ENCODE measurements at regions not wholly inside any gene's neighbourhood (a gene's known extent, or its start where the extent isn't known, plus 50 kb on each side); places are given as distances from the start of the nearest gene placed in this dataset.

- peaks cover 28 to 33% of the 10 kb centered on the region in 2 donors for H3K4me1 ChIP-seq (ENCODE audit: control insufficient read depth in 2 of 2, insufficient read depth in 2 of 2, low read length in 2 of 2)
- H3K9ac ChIP-seq (ENCODE audit: low read length) = no peak overlapping the region
- H3K79me2 ChIP-seq (ENCODE audit: control insufficient read depth, insufficient read depth, low read length) = no peaks in the 10 kb centered on the region
- Mint-ChIP-seq H3K9me3 (ENCODE audit: insufficient read depth) (no peaks in the 10 kb centered on the region), H3K27me3 (no peaks in the 10 kb centered on the region), H3K27ac (peak overlapping the region; percentile 27), H3K4me3 (no peak overlapping the region), H3K4me1 (peaks cover 26% of the 10 kb centered on the region)
- TF ChIP-seq EZH2 (IDR thresholded peaks at IDR 0.05; ENCODE audit: borderline replicate concordance, insufficient read depth, low read depth, low read length, poor library complexity, severe bottlenecking) = no peak
- TF ChIP-seq, protein P1, sequence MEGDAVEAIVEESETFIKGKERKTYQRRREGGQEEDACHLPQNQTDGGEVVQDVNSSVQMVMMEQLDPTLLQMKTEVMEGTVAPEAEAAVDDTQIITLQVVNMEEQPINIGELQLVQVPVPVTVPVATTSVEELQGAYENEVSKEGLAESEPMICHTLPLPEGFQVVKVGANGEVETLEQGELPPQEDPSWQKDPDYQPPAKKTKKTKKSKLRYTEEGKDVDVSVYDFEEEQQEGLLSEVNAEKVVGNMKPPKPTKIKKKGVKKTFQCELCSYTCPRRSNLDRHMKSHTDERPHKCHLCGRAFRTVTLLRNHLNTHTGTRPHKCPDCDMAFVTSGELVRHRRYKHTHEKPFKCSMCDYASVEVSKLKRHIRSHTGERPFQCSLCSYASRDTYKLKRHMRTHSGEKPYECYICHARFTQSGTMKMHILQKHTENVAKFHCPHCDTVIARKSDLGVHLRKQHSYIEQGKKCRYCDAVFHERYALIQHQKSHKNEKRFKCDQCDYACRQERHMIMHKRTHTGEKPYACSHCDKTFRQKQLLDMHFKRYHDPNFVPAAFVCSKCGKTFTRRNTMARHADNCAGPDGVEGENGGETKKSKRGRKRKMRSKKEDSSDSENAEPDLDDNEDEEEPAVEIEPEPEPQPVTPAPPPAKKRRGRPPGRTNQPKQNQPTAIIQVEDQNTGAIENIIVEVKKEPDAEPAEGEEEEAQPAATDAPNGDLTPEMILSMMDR (IDR thresholded peaks at IDR 0.05) = no peak
- ATAC-seq (ENCODE audit: low read depth) = no peak
- peak overlapping the region; percentile 35 for H3K4me2 ChIP-seq (replicated peaks; ENCODE audit: low read depth, low read length, poor library complexity, severe bottlenecking)
- no peak overlapping the region for H3K4me3 ChIP-seq (ENCODE audit: control extremely low read depth in 1 of 5, extremely low read depth in 1 of 5, insufficient read depth in 1 of 5, low read depth in 2 of 5, low read length in 4 of 5)
- intact Hi-C loops (cut with micrococcal nuclease) = loop anchor here (2.0 kb wide), 2 partner anchors 17 kb away; no protein-coding TSS in a partner anchor
- WGBS (ENCODE audit: insufficient coverage) = 34% methylated on average over 4 of the region's 12 CpGs
- ChIA-PET POLR2A (no interaction called here), CTCF (interaction anchor here (1.3 to 2.5 kb wide), 2 partner anchors 113 to 118 kb away, joined by 3 to 8 read pairs; no protein-coding TSS in a partner anchor)
- no peak overlapping the region for H2AFZ ChIP-seq (ENCODE audit: insufficient read depth, low read depth, low read length, poor library complexity, severe bottlenecking)
- H3K36me3 ChIP-seq (replicated peaks in 1 of 2; ENCODE audit: control extremely low read depth in 1 of 2, control insufficient read depth in 1 of 2, extremely low read depth in 1 of 2, insufficient read depth in 2 of 2, low read length in 1 of 2) = no peaks in the 10 kb centered on the region
- peak overlapping the region in 1 of 2 donors; percentile 78 for H3K27ac ChIP-seq (ENCODE audit: low read length in 2 of 2)
- no peaks in the 10 kb centered on the region for H3K9me3 ChIP-seq (ENCODE audit: control extremely low read depth in 1 of 3, control insufficient read depth in 2 of 3, insufficient read depth in 1 of 3, low read length in 2 of 3)
- H3K27me3 ChIP-seq (replicated peaks in 1 of 4; ENCODE audit: control extremely low read depth in 1 of 4, control insufficient read depth in 3 of 4, insufficient read depth in 4 of 4, low read length in 3 of 4) = no peaks in the 10 kb centered on the region
- no peaks in the 10 kb centered on the region for H4K20me1 ChIP-seq (ENCODE audit: control insufficient read depth, insufficient read depth, low read length, poor library complexity, severe bottlenecking)
- DNase-seq = no peak
Measured at GRCh38 chr20:5675103-5676091, 64.6 kb upstream of the GPCPD1 start.
